GM18520 (cell line): ENCODE measurements at regions not wholly inside any gene's neighbourhood (a gene's known extent, or its start where the extent isn't known, plus 50 kb on each side); places are given as distances from the start of the nearest gene placed in this dataset.
A peak's percentile ranks its signal among the peaks of the same experiment; 100 is the strongest.
"Not testable (repeated sequence)": the region's sequence is repeated elsewhere in the genome, so short reads cannot be mapped to it uniquely, and the experiment has no call there.

Source experiments
- ATAC-seq: cut with Tn5 transposase; IDR thresholded peaks from one replicate; pipeline ENCODE4 v1.9.1; 2021; ENCODE audit not compliant: unreplicated experiment

DNA sequence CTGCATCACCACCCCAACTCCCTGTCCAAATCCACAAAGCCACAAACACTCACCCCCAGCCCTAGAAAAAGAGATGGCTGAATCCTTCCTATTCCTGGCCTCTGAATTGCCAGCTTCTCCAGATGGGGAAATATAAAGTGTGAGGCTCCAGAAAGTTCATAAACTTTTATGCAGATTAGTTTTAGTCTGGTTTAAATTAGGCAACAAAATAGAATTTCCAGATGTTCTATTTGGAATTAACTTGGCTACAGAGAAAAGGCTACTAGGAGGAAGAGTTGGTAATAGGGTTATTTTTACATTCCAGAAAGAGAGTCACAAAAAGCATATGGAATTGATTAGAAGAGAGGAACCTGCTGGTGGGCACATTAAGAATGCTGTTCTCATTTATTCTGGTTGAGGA lies 56.0 kb downstream of the EN1 start:
- ATAC-seq: no peak

DNA sequence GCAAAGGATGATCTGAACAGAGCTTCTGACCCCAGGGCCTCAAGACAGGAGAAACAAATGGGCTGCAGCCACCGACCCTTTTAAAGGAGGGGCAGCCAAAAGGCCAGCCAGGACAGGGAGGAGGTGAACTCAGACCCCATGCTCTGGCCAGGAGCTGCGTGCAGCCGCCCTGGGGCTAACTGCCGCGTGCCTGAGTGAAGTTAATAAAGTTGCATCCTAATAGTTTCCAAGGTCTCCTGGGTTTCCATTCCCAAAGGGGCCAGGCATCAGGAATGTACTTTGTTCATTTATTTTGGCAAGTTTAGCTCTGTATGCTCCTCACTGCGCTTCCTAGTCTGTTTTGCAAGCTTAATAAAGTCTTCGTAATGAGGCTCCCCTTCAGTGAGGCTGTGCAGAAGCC lies 60.7 kb downstream of the EN1 start:
- ATAC-seq: no peak

DNA sequence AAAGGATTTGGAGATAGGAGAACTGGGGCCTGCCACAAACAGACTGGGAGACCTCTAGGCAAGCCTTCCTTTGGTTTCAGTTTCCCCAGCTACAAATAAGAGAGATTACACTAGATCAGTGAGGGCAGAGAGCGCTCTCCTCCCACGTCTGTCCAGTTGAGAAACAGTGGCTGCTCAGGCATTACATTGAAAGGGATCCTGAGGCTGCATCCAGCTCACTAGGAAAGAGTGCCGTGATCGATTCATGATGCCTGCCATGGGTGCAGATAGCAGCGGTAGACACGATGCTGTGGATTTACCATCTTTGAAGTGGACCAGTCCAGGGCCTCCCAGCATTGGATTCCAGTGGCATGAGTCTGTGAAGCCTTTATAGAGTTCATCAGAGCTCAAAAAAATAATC lies 62.6 kb downstream of the EN1 start:
- ATAC-seq: no peak

DNA sequence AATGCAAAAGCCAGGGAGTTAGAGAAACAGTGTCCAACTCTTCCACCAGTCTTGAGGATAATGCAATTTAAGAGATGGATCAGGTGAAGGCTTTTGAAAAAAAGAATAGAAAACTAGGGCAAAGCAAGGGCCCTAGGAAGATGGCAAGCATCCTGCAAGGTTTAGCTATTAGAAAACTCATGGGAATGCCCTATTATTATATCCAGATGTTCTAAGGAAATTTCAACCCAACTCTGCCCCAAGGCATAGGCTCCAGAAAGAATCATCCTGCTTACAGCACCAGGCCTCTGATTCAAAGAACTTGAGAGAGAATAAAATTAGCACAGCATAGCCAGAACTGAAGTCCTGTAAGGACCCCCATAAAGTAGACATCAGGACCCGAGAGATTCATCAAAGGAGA lies 68.1 kb downstream of the EN1 start:
- ATAC-seq: no peak

DNA sequence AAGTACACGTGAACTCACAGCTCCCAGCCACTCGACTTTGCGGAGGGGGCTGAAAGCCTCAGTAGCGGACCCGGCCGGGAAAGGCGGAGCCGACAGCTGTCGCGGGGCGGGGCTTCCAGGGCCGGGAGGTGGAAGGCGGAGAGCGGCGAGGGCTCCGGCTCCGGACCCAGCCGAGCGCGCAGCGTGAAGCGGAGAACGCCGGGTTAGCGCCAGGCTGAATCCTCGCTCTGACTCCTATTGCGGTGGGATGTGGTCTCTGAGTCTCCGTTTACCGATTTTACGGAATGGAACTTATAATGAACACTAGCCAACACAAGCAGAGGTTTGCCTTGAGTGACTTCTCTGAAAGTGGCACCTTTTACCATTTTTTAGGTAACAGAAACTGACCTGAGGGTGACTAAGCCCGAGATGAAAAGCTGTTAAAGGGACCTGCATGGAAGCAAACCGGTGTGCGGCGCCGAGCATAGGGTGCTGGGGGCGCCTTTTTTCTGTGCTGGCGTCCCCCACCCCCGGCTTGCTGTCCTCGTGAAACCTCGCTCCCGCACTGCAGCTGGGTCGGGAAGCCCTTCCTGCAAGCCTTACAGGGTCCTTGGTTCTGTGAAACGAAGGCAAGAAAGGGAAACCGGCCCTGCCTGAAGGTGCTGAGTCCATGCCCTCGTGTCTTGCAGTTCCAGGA lies 72.9 kb downstream of the EN1 start:
- peak; percentile 34 for ATAC-seq

DNA sequence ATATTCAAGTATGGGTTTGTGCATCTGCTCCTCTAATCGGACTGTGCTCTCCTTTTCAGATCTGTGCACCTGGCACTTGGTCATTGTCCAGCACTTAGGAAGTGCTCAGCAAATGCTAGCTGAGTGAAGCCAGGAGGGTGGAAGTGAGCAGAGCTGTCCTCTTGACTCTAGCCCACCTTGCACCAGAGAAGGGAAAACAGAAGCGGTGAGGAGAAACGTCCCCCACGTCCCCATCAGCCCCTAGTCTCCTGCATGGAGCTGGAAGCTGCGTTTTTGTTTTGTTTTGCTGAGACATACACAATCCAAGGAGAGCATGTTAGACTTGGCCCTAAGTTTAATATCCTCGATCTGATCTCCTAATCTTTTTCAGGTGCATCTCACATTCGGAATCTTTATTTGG lies 73.6 kb downstream of the EN1 start:
- ATAC-seq: no peak

DNA sequence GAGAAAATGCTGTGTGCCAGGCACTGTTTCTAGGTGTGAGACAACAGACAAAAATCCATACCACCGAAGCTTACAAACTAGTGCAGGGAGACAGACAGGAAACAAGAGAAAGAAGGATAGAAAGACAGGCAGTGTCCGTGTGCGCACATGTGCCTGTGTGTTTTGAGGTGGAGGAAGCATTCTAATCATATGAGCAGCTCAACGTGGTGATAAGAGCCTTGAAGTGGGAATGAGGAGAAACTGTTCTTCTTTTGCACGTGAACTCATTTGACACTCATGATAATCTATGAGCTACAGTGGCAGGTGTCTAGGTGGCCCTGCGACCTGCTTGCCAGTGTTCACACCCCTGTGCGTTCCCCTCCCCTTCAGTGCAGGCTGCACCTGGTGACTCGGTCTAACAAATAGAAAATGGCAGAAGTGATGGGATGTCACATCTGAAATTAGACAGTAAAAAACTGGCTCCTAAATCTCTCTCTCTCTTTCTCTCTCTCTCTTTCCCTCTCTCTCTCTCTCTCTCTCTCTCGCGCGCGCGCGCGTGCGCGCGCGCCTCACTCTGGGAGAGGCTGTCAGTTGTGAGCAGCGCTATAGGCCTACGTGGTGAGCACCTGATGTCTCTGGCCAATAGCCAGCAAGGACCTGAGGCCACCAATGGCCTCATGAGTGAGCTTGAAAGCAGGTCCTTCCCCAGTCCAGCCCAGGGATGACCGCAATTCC lies 74.8 kb downstream of the EN1 start:
- no peak for ATAC-seq

DNA sequence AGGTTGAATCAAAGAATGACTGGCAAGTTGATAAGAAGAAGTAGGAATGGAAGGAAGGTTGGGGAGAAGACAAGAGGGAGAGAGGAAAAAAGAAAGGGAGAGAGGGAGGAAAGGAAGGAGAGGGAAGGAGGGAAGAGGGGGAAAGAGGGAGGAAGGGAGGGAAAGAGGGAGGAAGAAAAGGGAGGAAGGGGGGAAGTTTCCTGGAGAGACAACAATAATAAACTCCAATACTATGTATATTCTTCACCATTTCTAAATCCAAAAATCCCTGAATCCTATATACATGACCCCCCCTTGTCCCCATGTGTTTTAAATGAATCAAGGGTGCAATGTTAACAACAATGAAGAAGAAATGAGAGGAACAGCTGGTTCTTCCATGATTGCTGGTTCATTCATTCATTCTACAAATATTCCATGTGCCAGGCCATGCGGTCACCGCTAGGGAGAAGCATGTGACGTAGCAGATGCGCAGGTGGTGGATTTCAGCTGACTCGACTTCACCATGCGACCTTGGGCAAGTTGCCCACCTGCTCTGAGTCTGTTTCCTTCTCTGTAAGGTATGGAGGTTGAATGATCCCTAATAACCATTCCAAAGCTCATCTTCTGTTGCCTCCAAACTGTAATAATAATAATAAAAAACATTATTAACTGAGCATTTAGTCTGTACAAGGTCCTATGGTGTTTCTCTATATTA lies 77.6 kb downstream of the EN1 start:
- no peak for ATAC-seq

DNA sequence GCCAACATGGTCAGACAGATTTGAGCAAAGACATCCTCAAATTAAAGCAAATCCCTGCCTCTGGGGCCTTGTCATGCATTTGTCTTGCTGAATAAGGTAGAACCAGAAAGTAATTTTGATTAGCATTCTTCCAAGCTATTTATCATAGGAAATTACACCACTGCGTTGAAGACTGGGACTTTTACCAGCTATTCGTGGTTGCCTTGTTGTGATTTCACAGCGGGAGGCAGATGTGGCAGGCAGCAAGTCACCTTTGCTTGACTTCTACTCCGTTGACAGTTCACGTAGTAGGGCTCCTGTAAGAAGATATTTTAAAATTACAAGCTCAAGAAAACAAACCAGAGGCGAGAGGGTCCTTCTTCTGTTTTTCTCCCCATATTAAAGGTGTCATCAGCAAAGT lies 80.6 kb downstream of the EN1 start:
- ATAC-seq: no peak

DNA sequence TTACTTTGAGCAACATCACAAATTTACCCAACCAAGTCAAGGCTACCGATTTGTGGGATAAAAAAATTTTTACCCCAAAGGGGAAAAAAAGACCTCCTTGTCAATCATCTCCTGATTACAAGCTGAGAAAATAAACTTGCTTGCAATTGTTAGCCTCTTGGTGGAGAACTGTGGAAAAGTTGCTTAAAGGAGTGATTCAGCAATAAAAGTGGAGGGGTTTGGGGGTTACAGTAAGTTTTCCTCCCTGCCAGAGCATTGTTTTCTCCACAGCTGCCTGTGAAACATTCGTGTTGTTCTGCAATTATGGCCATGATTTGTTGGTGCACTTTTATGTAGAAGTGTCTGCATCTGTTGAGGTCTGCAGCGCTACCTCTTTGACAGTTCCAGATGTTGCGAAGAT lies 82.6 kb downstream of the EN1 start:
- no peak for ATAC-seq

DNA sequence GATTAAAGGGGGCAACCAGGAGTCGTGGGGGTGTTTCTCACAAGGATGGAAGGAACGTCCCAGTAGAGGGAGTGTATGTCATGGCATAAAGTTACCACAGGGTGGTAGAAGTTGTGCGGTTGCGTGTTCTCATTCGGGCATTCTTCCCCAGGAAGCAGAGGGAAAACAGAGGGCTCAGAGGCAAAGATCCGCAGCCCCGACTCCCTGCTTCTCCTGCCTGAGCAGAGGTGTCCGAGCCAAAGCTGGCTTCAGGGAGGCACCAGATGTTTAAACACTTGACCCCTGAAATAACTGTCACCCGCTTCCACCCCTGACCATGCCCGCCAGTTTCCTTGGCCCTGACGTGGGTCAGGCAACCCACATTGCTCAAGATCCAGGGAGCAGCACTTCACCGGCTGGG lies 83.7 kb downstream of the EN1 start:
- no peak for ATAC-seq

DNA sequence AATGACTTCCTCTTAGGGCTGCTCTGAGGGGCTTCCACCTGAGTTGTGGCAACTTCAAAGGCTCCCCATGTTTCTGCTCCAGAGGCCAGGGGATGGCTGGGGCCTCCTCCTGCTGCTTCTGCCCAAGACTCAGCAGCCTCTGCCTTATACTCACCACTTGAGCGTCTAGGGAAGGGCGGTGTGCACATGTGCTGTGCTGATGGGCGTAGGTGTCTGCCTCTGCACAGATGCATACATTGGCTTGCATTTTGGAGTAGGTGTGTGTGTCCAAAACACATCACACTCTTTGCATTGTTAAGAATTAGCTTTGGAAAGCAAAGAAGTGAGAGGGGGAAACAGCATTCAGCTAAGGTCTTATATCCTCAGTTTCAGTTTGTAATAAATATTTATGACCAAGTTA lies 85.2 kb downstream of the EN1 start:
- ATAC-seq: no peak

DNA sequence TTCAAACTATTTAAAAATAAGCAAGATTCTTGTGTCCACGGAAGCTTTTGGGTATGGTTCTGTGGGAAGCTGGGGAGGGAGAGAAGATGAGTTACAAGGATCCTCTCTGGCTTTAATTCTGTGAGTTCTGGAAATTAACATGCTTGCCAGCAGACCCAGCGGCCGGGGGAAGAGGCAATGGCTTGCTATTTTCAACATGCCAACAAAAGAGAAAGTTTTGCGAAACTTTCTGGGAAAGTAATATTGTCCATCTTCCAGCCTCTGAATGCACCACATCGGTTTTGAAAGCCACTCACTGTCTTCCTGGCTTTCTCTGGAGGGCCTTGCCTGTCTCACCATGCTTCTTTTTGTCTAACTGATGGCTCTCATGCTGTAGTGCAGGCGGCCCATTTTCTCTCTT lies 85.7 kb downstream of the EN1 start:
- no peak for ATAC-seq

DNA sequence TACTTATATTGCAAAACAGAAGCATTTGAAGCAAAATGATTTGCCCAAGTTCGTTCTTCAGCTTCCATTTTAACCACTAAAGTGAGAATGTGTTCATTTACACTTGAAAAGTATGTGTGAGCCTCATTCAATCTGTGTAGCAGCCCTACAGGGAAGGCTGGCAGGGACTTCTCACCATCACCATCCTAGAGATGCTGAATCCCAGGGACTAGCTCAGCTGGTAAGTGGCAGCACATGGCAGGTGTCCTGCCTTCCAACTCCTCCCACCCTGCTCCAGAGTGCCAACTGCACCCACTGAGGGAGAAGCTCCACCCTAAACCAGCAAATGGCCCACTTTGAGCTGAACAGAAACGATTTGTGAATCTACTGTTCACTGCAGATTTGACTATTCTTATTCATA lies 91.5 kb downstream of the EN1 start:
- ATAC-seq: no peak

DNA sequence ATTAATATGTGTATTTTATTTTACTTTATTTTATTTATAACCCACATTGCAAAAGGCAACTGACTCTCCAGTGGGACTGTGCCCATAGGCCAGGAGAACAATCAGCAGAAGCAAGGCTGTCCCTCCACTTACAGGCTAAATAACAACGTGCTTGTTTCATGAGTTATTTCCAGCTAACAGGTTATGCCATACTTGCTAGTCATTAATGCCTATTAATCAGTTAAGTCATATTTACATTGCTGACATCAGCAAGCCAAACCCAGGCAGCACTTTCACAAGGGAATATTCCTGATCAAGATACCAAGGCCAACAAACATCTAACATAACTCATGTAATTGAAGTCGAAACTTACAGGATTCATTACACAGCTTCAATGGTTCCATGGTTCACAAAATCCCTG lies 92.1 kb downstream of the EN1 start:
- no peak for ATAC-seq

DNA sequence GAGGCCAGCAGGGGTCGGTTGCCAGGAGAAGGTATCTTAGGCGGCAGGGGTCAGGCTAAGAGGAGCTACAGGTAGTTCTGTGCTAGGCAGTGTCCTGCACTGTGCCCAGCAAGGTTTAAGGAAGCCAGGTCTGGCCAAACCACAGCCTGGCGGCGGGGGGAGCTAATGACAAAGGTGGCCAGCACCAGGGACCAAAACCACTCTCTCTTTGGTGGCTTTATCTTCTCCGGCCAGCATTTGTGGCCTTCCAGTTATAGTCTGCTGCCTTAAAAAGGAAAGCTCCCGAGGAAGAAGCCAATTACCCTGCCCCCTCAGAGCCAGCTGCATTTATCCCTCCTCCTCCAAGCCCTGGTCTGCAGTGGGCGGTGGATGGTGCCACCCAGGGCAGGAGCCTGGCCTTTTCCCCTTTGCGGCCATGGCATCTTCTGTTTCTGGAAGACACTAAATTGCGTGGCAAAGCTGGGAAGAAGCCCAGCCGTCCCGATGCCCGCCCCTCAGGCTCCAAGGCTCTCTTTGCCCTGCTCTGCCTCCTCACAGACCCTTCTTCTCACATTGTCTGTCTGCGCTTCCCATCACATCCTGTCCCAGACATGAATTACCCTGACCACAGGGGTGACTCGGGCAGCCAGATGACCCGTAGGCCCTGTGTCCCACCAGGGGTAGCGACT lies 94.6 kb downstream of the EN1 start:
- ATAC-seq: no peak

DNA sequence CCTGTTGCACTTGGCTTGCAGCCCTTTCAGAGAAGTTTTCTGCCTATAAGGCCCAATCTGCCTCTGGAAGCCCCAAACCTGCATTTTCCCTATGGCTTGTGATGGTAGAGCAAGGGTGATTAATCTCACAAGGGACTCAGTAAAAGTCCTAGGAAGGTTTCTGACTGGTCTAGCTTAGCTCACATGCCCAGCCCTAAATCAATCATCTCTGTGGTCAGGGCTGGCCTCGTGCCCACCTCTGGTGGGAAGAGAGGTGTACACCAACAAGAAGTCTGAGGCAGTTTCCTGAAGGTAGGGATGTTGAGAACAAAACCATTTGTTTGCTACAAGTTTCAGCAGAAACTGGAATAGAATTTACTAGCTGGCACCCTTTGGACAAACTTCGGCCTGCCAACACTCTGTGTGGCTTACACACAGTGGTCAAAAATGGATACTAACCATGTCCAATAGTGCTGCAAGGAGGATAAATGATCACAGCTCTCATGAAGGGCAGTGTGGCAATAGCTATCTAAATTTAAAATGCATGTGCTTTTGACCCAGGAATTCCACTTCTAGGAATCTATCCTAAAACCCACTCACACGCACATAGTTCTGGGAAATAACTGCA lies 96.4 kb downstream of the EN1 start:
- no peak for ATAC-seq

DNA sequence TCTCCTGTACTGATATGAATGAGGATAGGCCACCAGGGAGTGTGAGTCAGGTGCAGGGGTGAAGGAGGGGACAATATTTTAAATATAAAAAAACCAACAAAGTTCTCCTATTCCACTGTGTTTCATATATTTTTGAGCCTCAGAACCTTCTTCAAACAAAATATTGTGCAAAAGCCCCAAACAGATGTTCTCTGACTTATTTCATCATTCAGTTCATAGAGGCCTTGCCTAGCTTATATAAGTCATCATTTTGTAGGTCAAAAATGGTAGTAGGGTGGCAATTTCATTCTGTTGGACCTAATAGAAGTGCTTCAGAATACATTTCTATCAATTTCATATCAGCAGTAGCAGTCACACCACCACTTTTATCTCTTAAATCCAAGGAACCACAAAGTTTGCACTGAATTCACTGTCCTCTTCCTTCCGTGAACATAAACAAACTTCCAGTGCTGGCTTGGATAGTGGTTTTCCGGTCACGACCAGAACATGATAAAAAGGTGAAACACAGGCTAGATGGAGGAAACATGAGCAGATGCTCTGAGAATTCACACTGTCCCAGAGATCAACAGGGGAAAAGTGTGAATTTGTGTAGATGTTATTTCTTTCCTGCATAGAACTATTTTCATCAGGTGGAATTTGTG lies 99.1 kb downstream of the EN1 start:
- no peak for ATAC-seq

DNA sequence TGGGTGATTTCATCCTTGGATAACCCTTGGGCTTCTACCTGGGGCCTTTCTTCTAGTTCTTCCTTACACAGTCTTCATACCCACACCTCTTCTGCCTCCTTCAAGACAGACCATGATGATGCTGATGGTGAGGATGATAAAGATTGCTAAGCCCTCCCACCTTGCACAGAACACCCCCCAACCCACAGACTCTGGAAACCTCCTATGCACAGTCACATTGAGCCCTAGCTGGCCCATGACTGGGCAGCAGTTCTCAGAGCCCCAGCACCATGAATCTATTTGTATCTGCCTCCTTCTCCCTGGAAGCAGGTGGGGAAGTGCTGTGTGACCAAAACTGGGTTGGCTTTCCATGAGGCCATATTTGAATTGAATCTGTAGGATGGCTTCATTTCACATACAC lies 99.8 kb downstream of the EN1 start:
- ATAC-seq: no peak

DNA sequence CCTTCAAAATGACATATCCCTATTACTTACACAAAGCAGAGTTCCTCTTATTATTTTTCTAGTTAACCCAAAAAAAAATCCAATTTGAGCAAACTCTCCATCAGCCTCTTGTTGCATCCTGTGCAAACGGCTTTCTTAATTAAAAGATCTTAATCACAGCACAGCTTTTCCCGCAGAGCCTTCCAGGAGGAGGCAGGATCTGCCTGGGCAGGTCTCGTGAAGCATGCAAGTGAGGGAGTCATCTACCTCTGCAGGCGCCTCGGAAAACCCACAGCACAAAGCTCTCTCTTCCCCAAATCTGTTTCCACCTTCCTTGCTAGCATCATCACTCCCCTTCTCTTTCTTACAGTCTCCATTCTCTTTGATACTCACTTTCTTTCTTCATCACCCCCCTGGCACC lies 100.4 kb downstream of the EN1 start:
- no peak for ATAC-seq

DNA sequence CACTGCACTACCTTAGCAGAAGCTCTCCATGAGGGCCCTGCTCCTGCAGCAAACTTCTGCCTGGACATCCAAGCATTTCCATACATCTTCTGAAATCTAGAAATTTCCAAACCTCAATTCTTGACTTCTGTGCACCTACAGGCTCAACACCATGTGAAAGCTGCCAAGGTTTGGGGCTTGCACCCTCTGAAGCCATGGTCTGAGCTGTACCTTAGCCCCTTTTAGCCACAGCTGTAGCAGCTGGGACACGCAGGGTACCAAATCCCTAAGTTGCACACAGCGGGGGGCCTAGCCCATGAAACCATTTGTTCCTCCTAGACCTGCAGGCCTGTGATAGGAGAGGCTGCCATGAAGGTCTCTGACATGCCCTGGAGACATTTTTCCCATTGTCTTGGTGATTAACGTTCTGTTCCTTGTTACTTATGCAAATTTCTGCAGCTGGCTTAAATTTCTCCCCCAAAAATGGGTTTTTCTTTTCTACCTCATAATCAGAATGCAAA lies 102.7 kb downstream of the EN1 start:
- not testable (repeated sequence) for ATAC-seq
